HG03558 (cell line): ENCODE measurements at regions not wholly inside any gene's neighbourhood (a gene's known extent, or its start where the extent isn't known, plus 50 kb on each side); places are given as distances from the start of the nearest gene placed in this dataset.

Experiments used
- ATAC-seq: cut with Tn5 transposase; IDR thresholded peaks from one replicate; pipeline ENCODE4 v1.9.1; 2021; ENCODE audit warnings: moderate number of reproducible peaks; ENCODE audit not compliant: unreplicated experiment; ENCODE audit errors: extremely low read depth

DNA sequence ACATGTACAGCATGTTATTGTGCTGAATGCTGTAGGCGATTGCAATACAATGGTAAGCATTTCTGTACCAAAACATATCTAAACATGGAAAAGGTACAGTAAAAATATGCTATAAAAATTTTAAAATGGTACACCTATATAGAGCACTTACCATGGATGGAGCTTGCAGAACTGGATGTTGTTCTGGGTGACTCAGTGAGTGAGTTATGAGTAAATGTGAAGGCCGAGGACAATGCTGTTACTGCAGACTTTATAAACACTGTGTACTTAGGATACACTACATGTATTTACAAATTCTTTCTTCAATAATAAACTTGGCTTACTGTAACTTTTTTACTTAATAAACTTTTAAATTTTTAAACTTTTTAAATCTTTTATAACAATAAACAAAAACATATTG lies 473.4 kb upstream of the UBE2E3 start:
- no peak for ATAC-seq

DNA sequence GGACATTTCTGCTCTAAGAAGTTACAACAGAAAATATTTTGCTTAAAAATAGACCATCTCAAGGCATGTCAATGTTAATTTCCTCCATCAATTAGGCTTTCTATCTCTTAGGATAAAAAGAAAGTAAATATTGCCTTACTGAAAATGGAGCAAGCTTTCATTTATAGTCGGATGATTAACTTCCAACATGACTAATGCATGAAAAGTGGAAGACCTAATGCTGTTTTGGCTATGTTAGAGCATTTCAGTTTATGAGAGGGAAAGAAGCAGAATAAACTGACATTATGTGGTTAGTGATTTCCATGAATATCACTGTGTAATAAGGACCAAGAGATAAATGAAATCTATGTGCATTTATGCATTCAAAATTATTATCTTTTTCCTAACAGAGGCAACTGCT lies 475.2 kb upstream of the UBE2E3 start:
- no peak for ATAC-seq

DNA sequence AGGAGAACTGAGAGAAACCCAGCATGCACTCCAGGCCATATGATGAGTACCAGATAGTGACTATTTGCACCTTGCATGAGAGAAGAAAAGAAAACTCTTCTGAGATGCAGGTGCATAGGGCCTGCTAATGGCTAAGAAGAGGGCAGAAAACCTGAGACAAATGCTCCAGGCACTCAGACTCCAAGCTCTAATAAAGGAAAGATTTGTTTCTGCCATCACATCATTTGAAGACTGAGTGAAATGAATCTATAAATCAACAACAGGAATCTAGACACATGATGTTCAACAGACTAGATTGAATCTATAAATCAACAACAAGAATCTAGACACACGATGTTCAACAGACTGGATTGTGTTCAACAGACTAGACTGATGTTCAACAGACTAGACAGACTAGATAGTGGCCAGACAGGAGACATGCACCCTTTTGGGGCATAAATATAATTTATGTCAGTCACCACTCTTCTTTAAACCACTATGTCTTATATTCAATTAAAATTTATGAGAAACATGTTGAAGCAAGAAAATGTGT lies 482.7 kb upstream of the UBE2E3 start:
- ATAC-seq, result no peak

DNA sequence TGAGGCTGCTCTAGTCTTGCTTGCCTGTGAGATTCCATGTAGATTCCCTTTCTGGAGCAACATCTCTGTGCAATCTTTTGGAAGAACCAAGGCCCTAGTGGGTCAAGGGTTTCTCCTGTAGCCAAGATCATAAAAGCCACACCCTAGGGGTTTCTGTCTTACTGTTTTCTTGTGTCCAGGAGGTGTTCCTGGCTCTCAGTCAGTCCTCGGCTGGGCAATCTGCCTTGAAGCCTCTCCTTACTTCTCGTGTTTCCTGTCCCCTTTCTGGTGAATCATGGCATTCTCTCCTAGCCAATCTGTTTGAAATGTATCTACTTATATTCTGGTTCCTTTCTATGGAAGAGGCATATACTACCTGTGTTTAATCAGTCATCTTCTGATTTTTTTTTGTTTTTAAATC lies 484.8 kb upstream of the UBE2E3 start:
- no peak for ATAC-seq

DNA sequence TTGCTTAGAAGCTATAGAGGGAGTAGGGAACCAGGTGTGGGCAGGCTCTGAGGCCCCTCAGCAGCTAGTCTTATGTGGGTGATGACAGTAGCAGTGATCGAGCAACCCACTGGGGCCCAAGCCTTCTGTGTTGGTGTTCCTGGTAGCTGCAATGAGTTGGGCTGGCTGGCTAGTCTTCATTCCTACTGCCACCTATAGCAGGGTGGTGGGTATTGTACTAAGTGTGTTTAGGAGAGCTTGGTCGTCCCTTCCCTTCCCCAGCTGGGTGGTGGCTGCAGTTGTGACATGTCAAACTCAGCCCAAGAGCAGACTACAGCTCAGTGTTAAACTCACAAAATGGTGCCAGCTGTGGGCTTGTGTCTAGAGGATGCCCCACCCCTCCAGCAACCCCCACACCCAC lies 486.1 kb upstream of the UBE2E3 start:
- no peak for ATAC-seq

DNA sequence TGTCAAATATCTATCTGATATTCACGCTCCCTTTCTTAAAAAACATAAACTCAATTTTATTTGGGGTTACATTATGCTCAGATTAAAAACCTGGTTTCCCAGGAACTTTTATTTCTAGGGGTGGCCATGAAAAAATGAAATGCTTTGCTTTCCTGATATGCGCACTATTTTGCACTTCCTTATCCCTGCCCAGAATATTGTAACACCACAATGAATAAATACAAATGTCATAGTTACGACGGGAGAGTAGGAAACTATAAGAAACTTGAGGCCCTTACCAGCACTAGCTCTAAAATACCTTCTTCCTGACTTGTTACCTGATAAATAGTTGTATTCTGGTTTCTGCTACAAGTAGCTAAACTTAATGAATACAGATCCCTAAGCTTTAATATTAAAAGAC lies 475.6 kb upstream of the CWC22 start:
- no peak for ATAC-seq

DNA sequence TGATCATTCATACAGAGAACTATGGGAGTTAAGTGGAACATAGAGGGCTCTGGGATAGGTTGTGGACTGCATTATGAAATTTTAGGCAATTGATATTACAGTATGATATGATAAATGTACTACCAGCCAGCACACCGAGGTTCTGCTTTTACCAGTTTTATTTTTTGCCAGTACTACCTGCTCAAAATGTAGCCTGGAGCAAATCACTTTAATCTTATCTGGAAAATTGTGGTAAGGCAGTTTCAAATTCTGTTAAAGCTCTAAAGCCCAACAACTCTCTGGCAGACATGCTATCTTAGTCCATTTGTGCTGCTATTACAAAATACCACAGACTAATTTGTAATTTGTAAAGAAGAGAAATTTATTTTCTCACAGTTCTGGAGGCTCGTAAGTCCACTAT lies 474.9 kb upstream of the CWC22 start:
- no peak for ATAC-seq

DNA sequence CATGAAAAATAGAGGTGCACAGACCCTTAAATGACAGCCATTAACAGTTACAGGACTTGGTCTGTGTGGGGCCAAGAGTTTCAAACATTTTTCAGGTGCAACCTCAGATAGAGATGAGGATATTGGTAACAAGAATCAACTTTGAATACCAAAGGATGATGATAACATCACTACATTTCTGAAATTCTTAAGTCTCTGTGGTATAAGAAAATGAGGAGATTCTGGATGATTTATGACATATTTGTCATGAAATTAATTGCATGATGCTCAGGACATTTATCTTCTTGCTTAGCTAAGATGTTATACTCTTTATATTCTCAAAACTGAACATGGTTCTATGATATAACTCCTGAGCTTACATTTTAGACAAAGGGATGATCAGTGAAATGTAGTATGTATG lies 471.8 kb upstream of the CWC22 start:
- ATAC-seq, result no peak

DNA sequence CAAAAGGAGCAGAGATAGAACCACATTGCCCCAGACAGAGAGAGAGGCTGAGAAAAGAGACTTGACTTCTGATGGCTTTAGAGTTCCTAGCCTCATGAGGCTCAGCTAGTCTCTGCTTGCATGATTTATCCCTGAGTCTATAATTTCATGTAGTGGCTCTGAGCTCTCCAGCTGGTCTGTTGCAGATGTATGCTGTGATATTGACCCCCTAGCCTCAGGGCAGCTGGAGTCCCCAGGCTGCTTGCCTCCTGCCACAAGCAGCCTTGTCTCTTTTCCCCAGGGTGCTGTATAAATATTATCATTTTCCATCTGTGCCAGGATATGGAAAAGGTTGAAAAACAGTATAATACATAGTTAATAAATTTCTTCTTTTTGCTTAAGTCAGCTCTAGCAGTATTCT lies 467.6 kb upstream of the CWC22 start:
- no peak for ATAC-seq

DNA sequence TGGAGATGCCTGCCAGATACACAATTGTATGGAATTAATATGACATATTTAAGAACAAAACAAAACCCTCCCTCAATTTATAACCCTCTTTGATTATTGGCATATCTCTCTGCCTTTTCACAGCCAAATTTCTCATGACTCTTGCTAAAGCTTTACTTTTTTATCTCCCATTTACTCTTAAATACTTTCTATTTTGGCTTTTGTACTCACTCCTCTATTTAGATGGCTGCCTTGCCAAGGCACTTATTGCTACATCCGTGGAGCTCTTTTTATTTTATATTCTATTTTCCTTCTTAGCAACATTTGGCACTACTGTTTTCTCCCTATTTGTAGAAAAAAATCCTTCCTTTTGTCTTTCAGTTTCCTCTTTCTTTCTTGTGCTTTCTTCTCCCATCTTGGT lies 466.4 kb upstream of the CWC22 start:
- no peak for ATAC-seq

DNA sequence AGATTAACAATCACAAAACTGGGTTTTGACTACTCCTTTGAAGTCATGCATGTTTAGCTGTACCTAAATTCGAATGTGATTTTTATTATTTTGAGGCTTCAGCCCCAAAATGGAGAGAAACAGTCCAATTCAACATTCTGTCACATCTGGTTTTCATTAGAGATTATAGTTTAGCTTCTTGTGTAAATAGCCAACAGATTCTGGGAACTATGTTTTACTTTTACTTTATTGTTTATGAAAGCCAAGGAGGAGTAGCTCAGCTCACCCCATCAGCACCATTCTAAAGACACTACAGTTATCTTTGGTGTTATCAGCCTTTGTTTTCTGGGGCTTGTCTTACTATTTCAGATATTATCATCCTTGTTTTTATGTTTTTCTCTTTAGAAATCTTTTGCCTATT lies 465.0 kb upstream of the CWC22 start:
- ATAC-seq, result no peak

DNA sequence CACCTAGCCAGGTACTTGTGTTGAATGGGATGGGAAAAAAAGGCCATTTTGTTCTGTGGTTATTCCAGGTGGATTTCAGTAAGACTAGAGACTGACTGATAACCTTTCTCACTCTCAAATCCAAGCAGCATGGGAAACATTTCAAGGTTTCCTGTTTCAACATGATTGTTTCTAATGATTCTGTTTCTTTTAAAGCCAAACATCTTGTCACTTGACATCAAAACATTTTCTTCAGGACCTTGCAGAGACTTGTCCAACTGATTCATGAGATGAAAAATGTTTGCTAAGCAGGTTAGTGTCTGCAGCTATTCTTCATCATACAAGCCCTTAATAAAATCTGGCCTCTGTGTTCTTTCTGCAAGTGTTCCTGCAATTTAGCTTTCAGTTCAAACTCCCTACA lies 456.5 kb upstream of the CWC22 start:
- ATAC-seq, result no peak

DNA sequence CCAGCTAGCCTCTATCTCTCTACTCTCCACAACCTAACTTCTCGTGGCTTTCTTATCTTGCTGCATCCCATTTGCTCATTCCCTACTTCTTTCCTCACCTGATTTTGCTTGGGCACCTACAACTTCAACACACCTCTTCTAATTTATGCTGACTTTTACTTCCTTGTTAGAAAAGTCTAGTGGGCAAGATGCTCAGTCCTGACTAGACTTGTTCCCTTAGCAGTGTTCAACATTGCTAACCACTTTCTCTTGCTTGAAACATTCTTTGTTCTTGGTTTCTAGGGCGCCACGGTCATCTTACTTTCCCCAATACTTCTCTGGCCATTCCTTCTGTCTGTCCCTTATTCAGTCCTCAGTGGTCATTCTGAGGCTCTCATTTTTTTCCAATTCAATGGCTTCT lies 454.7 kb upstream of the CWC22 start:
- no peak for ATAC-seq

DNA sequence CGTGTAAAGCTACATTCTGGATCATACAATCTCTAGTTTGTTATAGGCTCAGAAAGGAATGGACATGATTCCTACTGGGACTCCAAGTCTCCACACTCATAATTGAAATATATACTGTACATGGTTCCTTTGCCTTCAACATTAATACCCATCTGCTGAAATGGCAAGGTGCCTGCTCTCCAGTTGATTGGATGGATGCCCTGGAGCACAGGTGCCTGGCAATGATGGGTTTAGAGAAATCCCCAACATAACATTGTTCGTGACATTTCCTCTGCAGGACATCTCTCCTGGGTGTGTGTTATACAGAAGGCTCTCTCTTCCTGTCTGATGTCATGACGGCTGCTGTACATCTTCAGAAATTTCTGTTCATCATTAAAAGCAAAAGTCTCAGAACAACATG lies 449.7 kb upstream of the CWC22 start:
- no peak for ATAC-seq

DNA sequence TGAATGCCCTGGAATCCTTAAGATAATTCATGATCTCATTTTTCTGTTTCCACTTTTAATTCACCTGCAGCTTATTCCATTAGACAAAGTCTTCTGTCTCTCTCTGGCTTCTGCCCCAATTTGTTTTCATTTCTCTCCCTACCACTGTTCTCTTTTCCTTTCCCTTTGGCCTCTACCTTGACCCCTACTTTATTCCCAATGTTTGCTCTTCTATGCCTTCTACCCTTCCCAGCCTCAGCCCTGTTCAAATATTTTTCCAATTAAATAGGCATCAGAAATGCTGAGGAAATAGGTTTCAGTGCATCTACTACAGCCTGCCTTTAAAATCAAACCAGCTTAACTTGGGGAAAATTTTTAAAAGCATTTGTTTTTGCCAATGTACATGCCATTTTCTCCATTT lies 443.7 kb upstream of the CWC22 start:
- ATAC-seq, result no peak

DNA sequence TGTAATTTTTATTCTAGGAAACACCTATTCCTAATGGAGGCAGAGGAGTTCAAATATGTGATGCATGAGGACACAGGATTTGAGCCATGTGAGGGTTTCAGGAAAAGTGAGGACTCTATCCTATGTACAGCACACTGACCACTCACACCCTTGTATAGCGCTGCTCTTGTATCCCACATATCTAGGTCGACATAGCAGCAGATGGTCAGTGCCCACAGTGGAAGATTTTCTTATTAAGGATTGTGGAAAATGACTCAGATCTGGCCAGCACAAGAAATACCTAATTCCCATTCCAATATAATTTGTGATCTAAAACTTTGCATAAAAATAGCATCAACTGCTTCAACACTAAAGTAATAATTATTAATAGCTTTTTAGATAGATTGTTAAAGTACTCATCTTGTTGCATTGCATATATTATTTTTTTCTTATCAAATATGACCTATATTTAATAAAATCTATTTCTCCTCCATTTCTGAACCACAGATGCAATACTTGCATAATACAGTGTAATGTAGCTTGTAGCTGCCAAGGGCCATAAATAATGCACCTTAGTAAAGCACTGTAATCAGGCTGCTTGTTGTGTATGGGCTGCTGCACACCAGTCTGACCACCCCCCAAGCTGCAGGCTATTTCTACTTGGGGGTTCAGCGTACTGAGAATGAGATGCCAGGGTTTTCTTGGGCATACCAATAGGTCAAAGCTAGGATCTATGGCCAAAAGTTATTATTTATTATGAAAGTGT lies 442.2 kb upstream of the CWC22 start:
- ATAC-seq, result no peak

DNA sequence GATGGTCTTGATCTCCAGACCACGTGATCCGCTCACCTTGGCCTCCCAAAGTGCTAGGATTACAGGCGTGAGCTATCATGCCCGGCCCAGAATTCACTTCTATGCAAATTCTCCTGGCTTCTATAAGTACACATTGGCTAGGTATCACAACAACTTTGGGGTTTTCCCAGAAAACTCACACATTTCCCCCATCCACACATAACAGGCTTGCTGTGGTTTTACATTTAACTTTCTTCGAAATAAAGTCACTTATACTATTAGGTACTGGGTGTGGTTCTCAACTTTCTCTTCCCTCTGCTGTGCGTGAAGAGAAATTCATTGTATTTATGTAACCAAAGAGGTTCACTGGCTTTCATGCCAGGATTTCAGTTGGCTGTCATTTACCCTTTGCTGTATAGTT lies 439.4 kb upstream of the CWC22 start:
- no peak for ATAC-seq

DNA sequence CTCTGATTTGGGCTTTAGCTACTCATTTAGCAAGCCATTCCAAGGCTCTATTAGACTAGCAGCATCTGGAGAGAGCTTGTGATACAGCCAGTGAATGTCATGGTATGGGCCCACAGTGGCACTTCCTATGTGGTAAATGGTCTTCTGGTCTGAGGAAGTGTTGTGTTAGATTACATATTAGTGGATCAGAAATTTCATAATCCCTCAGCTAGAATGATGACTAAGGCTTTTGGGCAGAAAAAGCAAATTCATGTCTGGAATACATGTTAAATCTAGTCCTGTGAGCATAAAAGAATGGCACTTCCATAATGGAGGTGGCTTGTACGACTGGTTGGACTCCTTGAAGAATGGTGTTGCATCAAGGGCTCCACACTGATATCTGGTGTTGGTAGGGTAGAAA lies 436.8 kb upstream of the CWC22 start:
- no peak for ATAC-seq

DNA sequence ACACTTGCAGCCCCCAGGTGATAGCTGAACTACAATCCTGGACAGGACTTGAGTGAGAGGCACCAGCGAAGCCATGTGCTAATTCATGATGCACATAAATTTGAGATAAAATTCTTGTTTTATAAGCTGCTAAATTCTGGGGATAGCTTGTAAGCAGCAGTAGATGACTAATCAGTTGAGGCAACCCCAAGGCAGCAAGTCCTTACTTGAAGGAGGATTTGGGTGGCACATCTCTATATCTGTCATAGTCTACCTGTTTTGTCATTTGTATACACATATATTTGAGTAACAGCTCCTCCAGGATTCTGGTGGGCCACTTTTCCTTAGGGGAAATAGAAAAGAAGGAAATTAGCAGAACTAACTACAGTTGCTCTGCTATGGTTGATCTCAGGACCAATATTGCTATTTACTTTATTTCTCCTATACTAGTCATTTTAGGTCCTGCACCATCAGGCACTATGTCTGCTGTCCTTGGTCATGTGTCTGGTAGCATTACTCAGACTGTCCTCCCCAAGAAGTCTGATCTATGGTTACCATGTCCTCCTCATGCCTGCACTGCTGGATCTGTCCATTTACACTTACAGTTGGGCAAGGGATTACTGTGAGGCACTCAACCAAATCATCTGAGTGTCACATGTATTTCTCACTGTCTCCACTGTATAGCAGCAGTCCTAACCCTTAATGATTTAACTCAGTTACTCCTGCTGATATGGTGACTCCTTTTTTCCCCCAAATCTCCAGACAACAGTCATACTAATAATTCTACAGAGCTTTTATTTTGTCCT lies 436.0 kb upstream of the CWC22 start:
- ATAC-seq, result no peak

DNA sequence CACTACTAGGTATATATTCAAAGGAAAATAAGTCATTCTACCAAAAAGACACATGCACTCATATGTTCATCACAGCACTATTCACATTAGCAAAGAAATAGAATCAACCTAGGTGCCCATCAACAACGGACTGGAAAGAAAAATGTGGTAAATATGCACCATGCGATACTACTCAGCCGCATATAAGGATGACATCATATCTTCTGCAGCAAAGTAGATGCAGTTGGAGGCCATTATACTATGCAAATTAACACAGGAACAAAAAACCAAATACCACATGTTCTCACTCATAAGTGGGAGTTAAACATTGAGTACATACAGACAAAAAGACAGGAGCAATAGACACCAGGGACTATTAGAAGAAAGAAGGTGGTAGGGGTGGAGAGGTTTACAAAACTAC lies 412.1 kb upstream of the CWC22 start:
- ATAC-seq, result no peak

DNA sequence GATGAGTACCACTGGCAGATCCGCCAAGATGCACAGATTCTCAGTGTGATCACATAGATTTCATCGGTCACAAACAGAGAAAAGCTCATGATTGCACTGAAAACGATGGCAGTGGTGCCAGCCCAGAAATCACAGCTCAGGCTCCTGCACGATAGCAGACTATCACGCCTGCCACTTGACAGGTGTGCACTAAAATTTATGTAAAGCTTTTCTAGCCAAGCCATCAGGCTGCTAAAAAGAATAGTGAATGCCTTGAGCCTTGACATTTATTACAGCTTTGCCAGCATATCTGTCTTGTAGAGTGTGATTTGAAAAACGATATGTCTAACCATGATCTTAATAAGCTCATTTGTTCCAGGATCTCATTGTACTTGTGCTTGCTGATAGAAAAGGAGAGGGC lies 409.5 kb upstream of the CWC22 start:
- no peak for ATAC-seq

DNA sequence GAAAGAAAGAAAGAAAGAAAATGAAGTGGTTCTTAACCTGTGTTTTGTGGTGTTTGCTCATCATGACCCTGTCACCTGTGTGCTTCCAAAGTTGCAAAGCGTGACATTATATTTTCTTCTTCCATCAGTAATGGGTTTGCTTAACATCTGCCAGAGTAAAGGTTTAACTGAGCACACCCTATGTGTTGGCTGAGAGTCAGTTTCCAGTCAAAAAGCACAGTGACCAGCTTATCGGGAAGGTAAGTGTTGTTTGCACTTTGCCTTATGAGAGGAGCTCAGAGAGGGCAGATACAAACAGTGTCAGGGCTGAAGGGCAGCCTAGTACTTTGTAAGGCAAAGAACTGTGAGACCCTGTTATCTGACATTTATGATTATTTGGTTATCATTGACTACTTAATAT lies 406.2 kb upstream of the CWC22 start:
- ATAC-seq, result no peak
